ENCODE measurements at regions not wholly inside any gene's neighbourhood (a gene's known extent, or its start where the extent isn't known, plus 50 kb on each side); places are given as distances from the start of the nearest gene placed in this dataset.

GRCh38 chr18:78764544-78764943, 215.1 kb upstream of the SALL3 start:
- no peak for DNase-seq (ENCODE audit: low read depth)

- no peak for DNase-seq (ENCODE audit: low read depth)
Observed at GRCh38 chr18:78765142-78765541, 214.5 kb upstream of the SALL3 start.

GRCh38 chr18:78765637-78766281, 213.9 kb upstream of the SALL3 start:
- no peak for DNase-seq (ENCODE audit: low read depth)

- no peak for DNase-seq (ENCODE audit: low read depth)
Observed at GRCh38 chr18:78766651-78767533, 212.7 kb upstream of the SALL3 start.

GRCh38 chr18:78767648-78768071, 212.0 kb upstream of the SALL3 start:
- DNase-seq (ENCODE audit: low read depth): no peak

GRCh38 chr18:78768221-78768620, 211.4 kb upstream of the SALL3 start:
- no peak for DNase-seq (ENCODE audit: low read depth)

GRCh38 chr18:78768656-78769501, 210.7 kb upstream of the SALL3 start:
- no peak for DNase-seq (ENCODE audit: low read depth)

- DNase-seq (ENCODE audit: low read depth): no peak
Observed at GRCh38 chr18:78769502-78770105, 210.0 kb upstream of the SALL3 start.

GRCh38 chr18:78770139-78770822, 209.3 kb upstream of the SALL3 start:
- DNase-seq (ENCODE audit: low read depth): no peak

- DNase-seq (ENCODE audit: low read depth): no peak
Observed at GRCh38 chr18:78770823-78771139, 208.8 kb upstream of the SALL3 start.

- DNase-seq (ENCODE audit: low read depth): no peak
Observed at GRCh38 chr18:78771496-78772359, 207.9 kb upstream of the SALL3 start.

- no peak for DNase-seq (ENCODE audit: low read depth)
Observed at GRCh38 chr18:78772360-78773302, 207.0 kb upstream of the SALL3 start.

- DNase-seq (ENCODE audit: low read depth): no peak
Observed at GRCh38 chr18:78773303-78773755, 206.3 kb upstream of the SALL3 start.

GRCh38 chr18:78773819-78774218, 205.8 kb upstream of the SALL3 start:
- DNase-seq (ENCODE audit: low read depth): no peak

GRCh38 chr18:78774741-78775141, 204.9 kb upstream of the SALL3 start:
- DNase-seq (ENCODE audit: low read depth): no peak

GRCh38 chr18:78776151-78776550, 203.5 kb upstream of the SALL3 start:
- DNase-seq (ENCODE audit: low read depth): no peak

- no peak for DNase-seq (ENCODE audit: low read depth)
Observed at GRCh38 chr18:78776706-78777285, 202.8 kb upstream of the SALL3 start.

GRCh38 chr18:78777992-78778391, 201.6 kb upstream of the SALL3 start:
- DNase-seq (ENCODE audit: low read depth): no peak

Data from HT1080 (cell line).